HG03432 (cell line): ENCODE measurements at regions not wholly inside any gene's neighbourhood (a gene's known extent, or its start where the extent isn't known, plus 50 kb on each side); places are given as distances from the start of the nearest gene placed in this dataset.
"Not testable (repeated sequence)": the region's sequence is repeated elsewhere in the genome, so short reads cannot be mapped to it uniquely, and the experiment has no call there.

Source experiments
- ATAC-seq: cut with Tn5 transposase; IDR thresholded peaks from one replicate; pipeline ENCODE4 v1.9.1; 2021; ENCODE audit warnings: mild to moderate bottlenecking, moderate library complexity; ENCODE audit not compliant: unreplicated experiment

- ATAC-seq: no peak
Measured at GRCh38 chrY:12358337-12358736, 342.7 kb upstream of the USP9Y start.

GRCh38 chrY:12359867-12360266, 341.2 kb upstream of the USP9Y start:
- no peak for ATAC-seq

GRCh38 chrY:12360496-12360895, 340.5 kb upstream of the USP9Y start:
- no peak for ATAC-seq

- no peak for ATAC-seq
Measured at GRCh38 chrY:12365311-12365910, 335.6 kb upstream of the USP9Y start.

GRCh38 chrY:12374588-12374987, 326.4 kb upstream of the USP9Y start:
- not testable (repeated sequence) for ATAC-seq

- ATAC-seq: not testable (repeated sequence)
Measured at GRCh38 chrY:12391655-12392559, 309.1 kb upstream of the USP9Y start.

- no peak for ATAC-seq
Measured at GRCh38 chrY:12393190-12393589, 307.8 kb upstream of the USP9Y start.

- not testable (repeated sequence) for ATAC-seq
Measured at GRCh38 chrY:12395381-12396120, 305.5 kb upstream of the USP9Y start.

- ATAC-seq: no peak
Measured at GRCh38 chrY:12403916-12404315, 297.1 kb upstream of the USP9Y start.

- no peak for ATAC-seq
Measured at GRCh38 chrY:12408236-12408635, 292.8 kb upstream of the USP9Y start.

GRCh38 chrY:12410696-12411095, 290.3 kb upstream of the USP9Y start:
- ATAC-seq: no peak

- no peak for ATAC-seq
Measured at GRCh38 chrY:12421072-12421787, 279.8 kb upstream of the USP9Y start.

GRCh38 chrY:12421788-12422124, 279.3 kb upstream of the USP9Y start:
- no peak for ATAC-seq

GRCh38 chrY:12422536-12422935, 278.5 kb upstream of the USP9Y start:
- ATAC-seq: no peak

GRCh38 chrY:12423416-12424252, 277.4 kb upstream of the USP9Y start:
- no peak for ATAC-seq

- no peak for ATAC-seq
Measured at GRCh38 chrY:12425506-12425905, 275.5 kb upstream of the USP9Y start.

- ATAC-seq: no peak
Measured at GRCh38 chrY:12427361-12427760, 273.7 kb upstream of the USP9Y start.

- ATAC-seq: no peak
Measured at GRCh38 chrY:12431546-12431945, 269.5 kb upstream of the USP9Y start.

GRCh38 chrY:12438823-12439222, 262.2 kb upstream of the USP9Y start:
- not testable (repeated sequence) for ATAC-seq

GRCh38 chrY:12444200-12444599, 256.8 kb upstream of the USP9Y start:
- ATAC-seq: no peak
